ENCODE measurements at regions not wholly inside any gene's neighbourhood (a gene's known extent, or its start where the extent isn't known, plus 50 kb on each side); places are given as distances from the start of the nearest gene placed in this dataset.
A peak's percentile ranks its signal among the peaks of the same experiment; 100 is the strongest.

- no peak for FAIRE-seq
- no peak for TF ChIP-seq POLR2A (IDR thresholded peaks at IDR 0.05; ENCODE audit: low read depth, low read length)
- no peak for DNase-seq (ENCODE audit: insufficient read length, low spot score)
These were observed 83.9 kb upstream of the EIF5 start for GRCh38 chr14:103250181-103250580.

GRCh38 chr14:103250874-103251273, 83.2 kb upstream of the EIF5 start:
- TF ChIP-seq POLR2A (IDR thresholded peaks at IDR 0.05; ENCODE audit: low read depth, low read length) = no peak
- no peak for DNase-seq (ENCODE audit: insufficient read length, low spot score)
- no peak for FAIRE-seq

- no peak for TF ChIP-seq POLR2A (IDR thresholded peaks at IDR 0.05; ENCODE audit: low read depth, low read length)
- DNase-seq (ENCODE audit: insufficient read length, low spot score) (no peak), FAIRE-seq (no peak)
These were observed 78.5 kb upstream of the EIF5 start for GRCh38 chr14:103255555-103255954.

- no peak for TF ChIP-seq POLR2A (IDR thresholded peaks at IDR 0.05; ENCODE audit: low read depth, low read length)
- FAIRE-seq (no peak), DNase-seq (ENCODE audit: insufficient read length, low spot score) (no peak)
These were observed 77.6 kb upstream of the EIF5 start for GRCh38 chr14:103256406-103256805.

GRCh38 chr14:103257211-103257962, 76.7 kb upstream of the EIF5 start:
- TF ChIP-seq POLR2A (IDR thresholded peaks at IDR 0.05; ENCODE audit: low read depth, low read length) = no peak
- FAIRE-seq (peak; percentile 75), DNase-seq (ENCODE audit: insufficient read length, low spot score) (no peak)

GRCh38 chr14:103258211-103258610, 75.8 kb upstream of the EIF5 start:
- no peak for TF ChIP-seq POLR2A (IDR thresholded peaks at IDR 0.05; ENCODE audit: low read depth, low read length)
- FAIRE-seq (no peak), DNase-seq (ENCODE audit: insufficient read length, low spot score) (no peak)

- TF ChIP-seq POLR2A (IDR thresholded peaks at IDR 0.05; ENCODE audit: low read depth, low read length) = no peak
- DNase-seq (ENCODE audit: insufficient read length, low spot score) (no peak), FAIRE-seq (no peak)
These were observed 74.9 kb upstream of the EIF5 start for GRCh38 chr14:103259184-103259583.

GRCh38 chr14:103259801-103260628, 74.0 kb upstream of the EIF5 start:
- TF ChIP-seq POLR2A (IDR thresholded peaks at IDR 0.05; ENCODE audit: low read depth, low read length) = no peak
- no peak for DNase-seq (ENCODE audit: insufficient read length, low spot score)
- no peak for FAIRE-seq

GRCh38 chr14:103260629-103261124, 73.4 kb upstream of the EIF5 start:
- peak; percentile 81 for FAIRE-seq
- DNase-seq (ENCODE audit: insufficient read length, low spot score) = peak; percentile 42
- TF ChIP-seq POLR2A (IDR thresholded peaks at IDR 0.05; ENCODE audit: low read depth, low read length) = no peak

- DNase-seq (ENCODE audit: insufficient read length, low spot score) (no peak), FAIRE-seq (no peak)
- TF ChIP-seq POLR2A (IDR thresholded peaks at IDR 0.05; ENCODE audit: low read depth, low read length) = no peak
These were observed 66.7 kb upstream of the EIF5 start for GRCh38 chr14:103267226-103267910.

GRCh38 chr14:103271189-103271588, 62.8 kb upstream of the EIF5 start:
- DNase-seq (ENCODE audit: insufficient read length, low spot score) (no peak), FAIRE-seq (no peak)
- TF ChIP-seq POLR2A (IDR thresholded peaks at IDR 0.05; ENCODE audit: low read depth, low read length) = no peak

- DNase-seq (ENCODE audit: insufficient read length, low spot score) (no peak), FAIRE-seq (no peak)
These were observed 60.8 kb upstream of the EIF5 start for GRCh38 chr14:103273145-103273744.

GRCh38 chr14:103273745-103274615, 60.1 kb upstream of the EIF5 start:
- no peak for FAIRE-seq
- no peak for DNase-seq (ENCODE audit: insufficient read length, low spot score)
- TF ChIP-seq POLR2A (IDR thresholded peaks at IDR 0.05; ENCODE audit: low read depth, low read length) = no peak

More at GRCh38 chr14:103273145-103273744, 60.8 kb upstream of the EIF5 start:
- no peak for TF ChIP-seq POLR2A (IDR thresholded peaks at IDR 0.05; ENCODE audit: low read depth, low read length)

Data from H54 (cell line).